ENCODE measurements at regions not wholly inside any gene's neighbourhood (a gene's known extent, or its start where the extent isn't known, plus 50 kb on each side); places are given as distances from the start of the nearest gene placed in this dataset.
"Not testable (repeated sequence)": the region's sequence is repeated elsewhere in the genome, so short reads cannot be mapped to it uniquely, and the experiment has no call there.

DNA sequence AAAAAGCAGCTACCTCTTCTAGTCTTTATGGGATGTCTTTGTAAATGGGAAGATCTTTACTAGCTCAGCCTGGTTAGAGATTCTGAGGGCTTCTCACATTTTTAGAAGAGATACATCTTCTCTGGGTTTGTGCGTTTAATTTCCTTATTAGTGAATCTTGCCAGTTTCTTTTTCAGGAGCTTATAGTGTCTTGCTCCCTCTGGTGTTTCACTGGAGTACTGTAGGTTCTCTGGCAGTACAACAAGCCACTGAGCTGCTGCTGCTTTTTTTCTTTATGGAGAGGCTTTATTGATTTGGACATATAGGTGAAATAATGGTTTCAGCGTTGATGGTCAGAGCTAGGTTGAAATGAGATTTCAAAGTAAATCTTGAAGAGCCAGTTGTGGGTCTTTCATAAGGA lies 82.9 kb downstream of the LAS1L start:
- H3K27ac Mint-ChIP-seq = no peak overlapping the region

DNA sequence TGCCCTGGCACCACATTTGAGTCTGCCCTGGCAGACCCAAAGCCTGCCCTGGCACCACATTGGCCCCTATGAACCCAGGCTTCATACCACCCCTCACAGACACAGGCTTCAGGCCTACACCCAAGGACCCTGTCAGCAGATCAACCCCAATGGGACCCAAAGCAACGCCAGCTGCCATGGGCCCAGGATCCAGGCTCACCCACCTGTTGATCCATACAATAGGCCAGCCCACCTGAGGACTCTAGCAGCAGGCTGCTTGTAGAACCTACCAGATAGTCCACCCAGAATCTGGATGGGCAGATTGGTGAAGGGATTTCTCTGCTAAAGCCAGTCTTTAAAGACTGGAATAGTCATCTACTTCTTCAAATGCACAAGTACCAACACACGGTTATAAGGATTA lies 114.4 kb downstream of the LAS1L start:
- Mint-ChIP-seq H3K27ac (no peak overlapping the region), H3K4me3 (no peak overlapping the region), H3K36me3 (no peaks in the 10 kb centered on the region), H3K4me1 (no peaks in the 10 kb centered on the region), H3K27me3 (ENCODE audit: low read depth in 3 of 3) (peaks cover 0 to 5% (median 0%) of the 10 kb centered on the region in 3 donors), H3K9me3 (peaks cover 0 to 10% (median 1%) of the 10 kb centered on the region in 6 donors)
- DNase-seq = no peak

More for the DNA sequence above, 82.9 kb downstream of the LAS1L start:
- peak in 2 of 3 donors; percentile 3 to 18 for DNase-seq
- Mint-ChIP-seq H3K4me1 (no peaks in the 10 kb centered on the region), H3K27me3 (ENCODE audit: low read depth in 3 of 3) (peaks cover 2 to 7% (median 3%) of the 10 kb centered on the region in 3 donors), H3K4me3 (no peak overlapping the region), H3K36me3 (no peaks in the 10 kb centered on the region), H3K9me3 (peaks cover 0 to 5% (median 0%) of the 10 kb centered on the region in 6 donors)

- H3K4me3 Mint-ChIP-seq = peak overlapping the region in 1 of 5 donors; percentile 12
- not testable (repeated sequence) for H3K27ac Mint-ChIP-seq, H3K4me1 Mint-ChIP-seq, DNase-seq, H3K36me3 Mint-ChIP-seq
- peaks cover 3 to 23% (median 10%) of the 10 kb centered on the region in 6 donors for H3K9me3 Mint-ChIP-seq
- H3K27me3 Mint-ChIP-seq (ENCODE audit: low read depth in 3 of 3) = peaks cover 9 to 25% (median 12%) of the 10 kb centered on the region in 3 donors
Measured at GRCh38 chrX:65407662-65408061, 126.9 kb downstream of the LAS1L start.

GRCh38 chrX:65407157-65407626 lies 127.4 kb downstream of the LAS1L start:
- H3K4me3 Mint-ChIP-seq = peak overlapping the region in 4 of 5 donors; percentile 42 to 74 (median 64)
- H3K36me3 Mint-ChIP-seq = no peaks in the 10 kb centered on the region
- peaks cover 9 to 26% (median 12%) of the 10 kb centered on the region in 3 donors for H3K27me3 Mint-ChIP-seq (ENCODE audit: low read depth in 3 of 3)
- DNase-seq = no peak
- H3K4me1 Mint-ChIP-seq = peaks cover 5 to 8% of the 10 kb centered on the region in 2 donors
- no peak overlapping the region for H3K27ac Mint-ChIP-seq
- H3K9me3 Mint-ChIP-seq = peaks cover 3 to 23% (median 10%) of the 10 kb centered on the region in 6 donors

- H3K9me3 Mint-ChIP-seq = peaks cover 3 to 23% (median 10%) of the 10 kb centered on the region in 6 donors
- no peak for DNase-seq
- H3K4me3 Mint-ChIP-seq = peak overlapping the region; percentile 52 to 74 (median 67)
- peaks cover 9 to 26% (median 12%) of the 10 kb centered on the region in 3 donors for H3K27me3 Mint-ChIP-seq (ENCODE audit: low read depth in 3 of 3)
- peaks cover 5 to 8% of the 10 kb centered on the region in 2 donors for H3K4me1 Mint-ChIP-seq
- no peaks in the 10 kb centered on the region for H3K36me3 Mint-ChIP-seq
- no peak overlapping the region for H3K27ac Mint-ChIP-seq
Measured at GRCh38 chrX:65406532-65406931, 128.1 kb downstream of the LAS1L start.

GRCh38 chrX:65392284-65392683 lies 142.3 kb downstream of the LAS1L start:
- peaks cover 0 to 7% (median 5%) of the 10 kb centered on the region in 3 donors for H3K27me3 Mint-ChIP-seq (ENCODE audit: low read depth in 3 of 3)
- no peaks in the 10 kb centered on the region for H3K4me1 Mint-ChIP-seq
- no peaks in the 10 kb centered on the region for H3K36me3 Mint-ChIP-seq

GRCh38 chrX:65389120-65389519 lies 145.5 kb downstream of the LAS1L start:
- H3K4me3 Mint-ChIP-seq; H3K36me3 Mint-ChIP-seq; H3K27ac Mint-ChIP-seq; DNase-seq; H3K4me1 Mint-ChIP-seq; H3K27me3 Mint-ChIP-seq (ENCODE audit: low read depth in 3 of 3): not testable (repeated sequence)
- H3K9me3 Mint-ChIP-seq = peaks cover 4 to 34% (median 25%) of the 10 kb centered on the region in 6 donors

More at GRCh38 chrX:65392284-65392683, 142.3 kb downstream of the LAS1L start:
- Mint-ChIP-seq H3K27ac (no peak overlapping the region), H3K9me3 (peaks cover 0 to 18% (median 13%) of the 10 kb centered on the region in 6 donors), H3K4me3 (no peak overlapping the region)
- no peak for DNase-seq
